ENCODE measurements at regions not wholly inside any gene's neighbourhood (a gene's known extent, or its start where the extent isn't known, plus 50 kb on each side); places are given as distances from the start of the nearest gene placed in this dataset.

DNA sequence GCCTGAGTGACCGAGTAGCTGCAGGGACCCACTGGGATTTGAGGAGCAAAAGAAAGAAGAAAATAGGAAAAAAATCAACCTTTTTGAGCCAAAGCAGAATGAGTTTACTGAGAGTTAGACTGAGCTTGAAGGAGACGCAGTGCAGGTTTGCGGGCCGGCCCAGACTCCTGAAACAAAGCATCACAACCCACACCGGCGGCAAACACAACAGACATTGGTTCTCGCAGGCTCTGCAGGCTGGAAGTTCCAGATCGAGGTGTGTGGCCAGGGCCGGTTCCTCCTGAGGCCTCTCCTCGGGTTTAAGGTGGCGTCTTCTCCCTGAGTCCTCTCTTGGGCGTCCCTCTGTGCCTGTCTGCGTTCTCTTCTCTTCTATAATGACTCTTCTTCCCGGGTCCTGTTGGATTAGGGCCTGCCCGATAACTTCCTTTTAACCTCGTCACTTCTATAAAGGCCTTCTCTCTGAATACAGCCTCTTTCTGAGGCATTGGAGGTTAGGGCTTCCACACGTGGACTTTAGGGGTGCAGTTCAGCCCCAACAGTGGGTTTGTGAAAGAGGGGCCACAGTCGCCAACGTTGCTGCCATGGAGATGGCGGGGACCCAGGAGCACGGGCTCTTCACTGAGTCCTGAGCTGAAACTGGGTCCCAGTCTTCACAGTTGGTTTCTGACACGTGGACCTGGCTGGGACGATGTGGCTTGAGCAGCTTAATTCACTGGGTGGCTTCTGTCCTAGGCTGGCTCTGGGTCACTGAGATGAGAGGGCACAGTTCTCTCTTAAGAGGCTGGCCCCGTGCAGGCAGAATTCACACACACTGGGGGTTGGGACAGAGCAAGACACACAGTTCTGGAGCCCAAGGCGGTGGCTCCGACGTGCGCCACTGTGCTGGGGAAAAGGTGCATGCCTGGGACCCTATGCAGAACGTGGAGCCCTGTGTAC, 1047.7 kb downstream of the BRD1 start:
- no peaks in the 10 kb centered on the region for H3K4me1 ChIP-seq (ENCODE audit: low read length)
- H3K4me3 ChIP-seq (ENCODE audit: low read length) = no peak overlapping the region
- H3K9me2 ChIP-seq (replicated peaks; ENCODE audit: insufficient read depth, low read length) = no peaks in the 10 kb centered on the region
- H3K36me3 ChIP-seq (replicated peaks; ENCODE audit: insufficient read depth, low read length) = no peaks in the 10 kb centered on the region
- H3K27me3 ChIP-seq (replicated peaks; ENCODE audit: insufficient read depth, low read length) = no peaks in the 10 kb centered on the region
- H3F3A ChIP-seq (ENCODE audit: insufficient read depth, low read length) = no peaks in the 10 kb centered on the region
- H3K79me2 ChIP-seq (ENCODE audit: low read length) = no peaks in the 10 kb centered on the region
- no peak overlapping the region for H3K4me2 ChIP-seq (ENCODE audit: low read depth, low read length)
- no peak overlapping the region for H3K9ac ChIP-seq (ENCODE audit: low read length)
- no peak overlapping the region for H2AFZ ChIP-seq (ENCODE audit: low read length)
- H3K27ac ChIP-seq (ENCODE audit: low read length) = no peak overlapping the region
- H3K9me3 ChIP-seq (replicated peaks; ENCODE audit: insufficient read depth, low read length) = 0 out of 2 replicates have a peak, but pooled peaks cover 2% of the 10 kb centered on the region
- no peaks in the 10 kb centered on the region for H4K20me1 ChIP-seq (ENCODE audit: insufficient read depth, low read length)
- TF ChIP-seq CTCF (IDR thresholded peaks at IDR 0.05; ENCODE audit: low read length) = no peak
- TF ChIP-seq EZH2 (optimal IDR thresholded peaks at IDR 0.05; ENCODE audit: low read depth, low read length) = no peak
- no peak for TF ChIP-seq EZH2phosphoT487 (IDR thresholded peaks at IDR 0.05; ENCODE audit: low read length)
- no peak for DNase-seq

GRCh38 chr22:48779211-48779643, 1048.4 kb downstream of the BRD1 start:
- TF ChIP-seq CTCF (IDR thresholded peaks at IDR 0.05; ENCODE audit: low read length) (no peak), EZH2 (optimal IDR thresholded peaks at IDR 0.05; ENCODE audit: low read depth, low read length) (no peak), EZH2phosphoT487 (IDR thresholded peaks at IDR 0.05; ENCODE audit: low read length) (no peak)
- H3K9me2 ChIP-seq (replicated peaks; ENCODE audit: insufficient read depth, low read length) = no peaks in the 10 kb centered on the region
- H3F3A ChIP-seq (ENCODE audit: insufficient read depth, low read length) = no peaks in the 10 kb centered on the region
- DNase-seq = no peak
- H3K4me3 ChIP-seq (ENCODE audit: low read length) = no peak overlapping the region
- H3K4me1 ChIP-seq (ENCODE audit: low read length) = no peaks in the 10 kb centered on the region
- no peak overlapping the region for H2AFZ ChIP-seq (ENCODE audit: low read length)
- H3K4me2 ChIP-seq (ENCODE audit: low read depth, low read length) = no peak overlapping the region
- H3K9me3 ChIP-seq (replicated peaks; ENCODE audit: insufficient read depth, low read length) = 0 out of 2 replicates have a peak, but pooled peaks cover 2% of the 10 kb centered on the region
- H3K36me3 ChIP-seq (replicated peaks; ENCODE audit: insufficient read depth, low read length) = no peaks in the 10 kb centered on the region
- no peak overlapping the region for H3K27ac ChIP-seq (ENCODE audit: low read length)
- H3K27me3 ChIP-seq (replicated peaks; ENCODE audit: insufficient read depth, low read length) = no peaks in the 10 kb centered on the region
- H4K20me1 ChIP-seq (ENCODE audit: insufficient read depth, low read length) = no peaks in the 10 kb centered on the region
- no peak overlapping the region for H3K9ac ChIP-seq (ENCODE audit: low read length)
- no peaks in the 10 kb centered on the region for H3K79me2 ChIP-seq (ENCODE audit: low read length)

- H3K4me1 ChIP-seq (ENCODE audit: low read length) = 0 out of 2 replicates have a peak, but pooled peaks cover 5% of the 10 kb centered on the region
- H2AFZ ChIP-seq (ENCODE audit: low read length) = no peak overlapping the region
- H4K20me1 ChIP-seq (ENCODE audit: insufficient read depth, low read length) = no peaks in the 10 kb centered on the region
- DNase-seq = no peak
- H3K36me3 ChIP-seq (replicated peaks; ENCODE audit: insufficient read depth, low read length) = no peaks in the 10 kb centered on the region
- H3K9me3 ChIP-seq (replicated peaks; ENCODE audit: insufficient read depth, low read length) = 0 out of 2 replicates have a peak, but pooled peaks cover 2% of the 10 kb centered on the region
- no peaks in the 10 kb centered on the region for H3K27me3 ChIP-seq (replicated peaks; ENCODE audit: insufficient read depth, low read length)
- no peaks in the 10 kb centered on the region for H3K9me2 ChIP-seq (replicated peaks; ENCODE audit: insufficient read depth, low read length)
- H3K4me3 ChIP-seq (ENCODE audit: low read length) = no peak overlapping the region
- TF ChIP-seq EZH2 (optimal IDR thresholded peaks at IDR 0.05; ENCODE audit: low read depth, low read length) (no peak), EZH2phosphoT487 (IDR thresholded peaks at IDR 0.05; ENCODE audit: low read length) (no peak), CTCF (IDR thresholded peaks at IDR 0.05; ENCODE audit: low read length) (no peak)
- no peak overlapping the region for H3K27ac ChIP-seq (ENCODE audit: low read length)
- no peak overlapping the region for H3K9ac ChIP-seq (ENCODE audit: low read length)
- no peak overlapping the region for H3K4me2 ChIP-seq (ENCODE audit: low read depth, low read length)
- H3K79me2 ChIP-seq (ENCODE audit: low read length) = no peaks in the 10 kb centered on the region
- no peaks in the 10 kb centered on the region for H3F3A ChIP-seq (ENCODE audit: insufficient read depth, low read length)
Observed at GRCh38 chr22:48778308-48779195, 1049.1 kb downstream of the BRD1 start.

All from MM.1S (cell line).